ENCODE measurements at regions not wholly inside any gene's neighbourhood (a gene's known extent, or its start where the extent isn't known, plus 50 kb on each side); places are given as distances from the start of the nearest gene placed in this dataset.

GRCh38 chr4:82266345-82266744, 107.4 kb downstream of the HNRNPD start:
- TF ChIP-seq POLR2AphosphoS5 (IDR thresholded peaks at IDR 0.05; ENCODE audit: low read depth, low read length) = no peak
- no peak for TF ChIP-seq REST (IDR thresholded peaks at IDR 0.05; ENCODE audit: insufficient read depth in 1 of 2, low read depth in 2 of 2, low read length in 2 of 2)
- TF ChIP-seq FOXP2 (optimal IDR thresholded peaks at IDR 0.05; ENCODE audit: borderline replicate concordance, extremely low read depth, extremely low read length, insufficient read depth) = no peak
- TF ChIP-seq SIN3A (IDR thresholded peaks at IDR 0.05; ENCODE audit: borderline replicate concordance, insufficient read depth, low read length) = no peak
- no peak for TF ChIP-seq TAF1 (IDR thresholded peaks at IDR 0.05; ENCODE audit: borderline replicate concordance, insufficient read depth, low read length)

DNA sequence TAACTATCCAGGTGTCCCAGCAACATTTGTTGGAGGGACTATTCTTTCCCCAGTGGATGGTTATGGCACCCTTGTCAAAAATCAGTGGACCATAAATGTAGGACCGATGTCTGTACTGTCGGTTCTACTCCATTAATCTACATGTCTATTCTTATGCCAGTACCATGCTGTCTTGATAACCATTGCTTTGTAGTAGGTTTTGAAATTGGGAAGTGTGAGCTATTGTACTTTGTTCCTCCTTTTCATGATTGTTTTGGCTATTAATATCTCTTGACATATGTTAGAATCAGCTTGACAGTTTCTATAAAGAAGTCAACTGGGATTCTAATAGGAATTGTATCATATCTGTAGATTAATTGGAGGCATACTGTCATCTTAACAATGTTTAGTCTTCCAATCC, 112.7 kb downstream of the HNRNPD start:
- no peak for TF ChIP-seq REST (IDR thresholded peaks at IDR 0.05; ENCODE audit: insufficient read depth in 1 of 2, low read depth in 2 of 2, low read length in 2 of 2)
- no peak for TF ChIP-seq FOXP2 (optimal IDR thresholded peaks at IDR 0.05; ENCODE audit: borderline replicate concordance, extremely low read depth, extremely low read length, insufficient read depth)
- no peak for TF ChIP-seq TAF1 (IDR thresholded peaks at IDR 0.05; ENCODE audit: borderline replicate concordance, insufficient read depth, low read length)
- TF ChIP-seq SIN3A (IDR thresholded peaks at IDR 0.05; ENCODE audit: borderline replicate concordance, insufficient read depth, low read length) = no peak
- no peak for TF ChIP-seq POLR2AphosphoS5 (IDR thresholded peaks at IDR 0.05; ENCODE audit: low read depth, low read length)

- TF ChIP-seq FOXP2 (optimal IDR thresholded peaks at IDR 0.05; ENCODE audit: borderline replicate concordance, extremely low read depth, extremely low read length, insufficient read depth) (no peak), SIN3A (IDR thresholded peaks at IDR 0.05; ENCODE audit: borderline replicate concordance, insufficient read depth, low read length) (no peak), POLR2AphosphoS5 (IDR thresholded peaks at IDR 0.05; ENCODE audit: low read depth, low read length) (no peak), TAF1 (IDR thresholded peaks at IDR 0.05; ENCODE audit: borderline replicate concordance, insufficient read depth, low read length) (no peak), REST (IDR thresholded peaks at IDR 0.05; ENCODE audit: insufficient read depth in 1 of 2, low read depth in 2 of 2, low read length in 2 of 2) (no peak)
These were observed 113.2 kb downstream of the HNRNPD start for GRCh38 chr4:82260632-82261031.

DNA sequence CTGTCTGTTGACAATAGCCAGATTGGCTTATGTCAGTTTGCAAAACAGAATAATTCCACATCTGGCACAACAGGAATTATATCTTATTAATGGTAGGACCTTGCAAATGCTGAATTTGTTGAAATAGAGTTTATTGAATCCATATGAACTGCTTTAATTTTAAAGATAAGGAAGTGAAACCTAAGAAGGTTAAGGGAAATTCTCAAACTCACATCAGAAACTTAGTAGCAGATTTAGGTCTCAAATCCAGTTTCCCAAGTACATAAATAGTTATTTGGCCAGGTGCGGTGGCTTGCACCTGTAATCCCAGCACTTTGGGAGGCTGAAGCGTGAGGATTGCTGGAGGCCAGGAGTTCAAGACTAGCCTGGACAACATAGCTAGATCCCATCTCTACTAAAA, 117.1 kb downstream of the HNRNPD start:
- TF ChIP-seq FOXP2 (optimal IDR thresholded peaks at IDR 0.05; ENCODE audit: borderline replicate concordance, extremely low read depth, extremely low read length, insufficient read depth) = no peak
- TF ChIP-seq REST (IDR thresholded peaks at IDR 0.05; ENCODE audit: insufficient read depth in 1 of 2, low read depth in 2 of 2, low read length in 2 of 2) = no peak
- TF ChIP-seq TAF1 (IDR thresholded peaks at IDR 0.05; ENCODE audit: borderline replicate concordance, insufficient read depth, low read length) = no peak
- TF ChIP-seq SIN3A (IDR thresholded peaks at IDR 0.05; ENCODE audit: borderline replicate concordance, insufficient read depth, low read length) = no peak
- no peak for TF ChIP-seq POLR2AphosphoS5 (IDR thresholded peaks at IDR 0.05; ENCODE audit: low read depth, low read length)

- no peak for TF ChIP-seq TAF1 (IDR thresholded peaks at IDR 0.05; ENCODE audit: borderline replicate concordance, insufficient read depth, low read length)
- TF ChIP-seq FOXP2 (optimal IDR thresholded peaks at IDR 0.05; ENCODE audit: borderline replicate concordance, extremely low read depth, extremely low read length, insufficient read depth) = no peak
- TF ChIP-seq POLR2AphosphoS5 (IDR thresholded peaks at IDR 0.05; ENCODE audit: low read depth, low read length) = no peak
- TF ChIP-seq REST (IDR thresholded peaks at IDR 0.05; ENCODE audit: insufficient read depth in 1 of 2, low read depth in 2 of 2, low read length in 2 of 2) = no peak
- no peak for TF ChIP-seq SIN3A (IDR thresholded peaks at IDR 0.05; ENCODE audit: borderline replicate concordance, insufficient read depth, low read length)
These were observed 118.1 kb downstream of the HNRNPD start for GRCh38 chr4:82255657-82256056.
